Adrenal gland (tissue), 9 donors: ENCODE measurements at regions not wholly inside any gene's neighbourhood (a gene's known extent, or its start where the extent isn't known, plus 50 kb on each side); places are given as distances from the start of the nearest gene placed in this dataset.
"Not testable (repeated sequence)": the region's sequence is repeated elsewhere in the genome, so short reads cannot be mapped to it uniquely, and the experiment has no call there.

Experiments used
- DNase-seq, 7 donors: peaks; one replicate each; pipeline ENCODE4 v3.0.0-alpha.2; 2019 to 2020
- H3K27ac ChIP-seq, 5 donors: fragments of 200-600 bp; sonication (generic) in 4 of 5; 1 replicate in 3 of 5; 2 replicates in 2 of 5; pipeline versions ENCODE4 v1.5.1 to v1.8.0; 2016 to 2020; ENCODE audit warnings: mild to moderate bottlenecking in 1 of 5
- H3K27me3 ChIP-seq: fragments of 200-600 bp; 2 replicates; pipeline ENCODE4 v1.8.0; 2021
- H3K36me3 ChIP-seq, 2 donors: fragments of 200-600 bp; replicated peaks in 1 of 2; 1 replicate in 1 of 2; 2 replicates in 1 of 2; pipeline versions ENCODE4 v1.5.1 to v1.8.0; 2018 to 2022
- H3K4me1 ChIP-seq, 2 donors: fragments of 200-600 bp; replicated peaks in 1 of 2; 1 replicate in 1 of 2; 2 replicates in 1 of 2; pipeline versions ENCODE4 v1.5.1 to v1.8.0; 2018 to 2021
- H3K4me3 ChIP-seq, 4 donors: fragments of 200-600 bp; sonication (generic) in 3 of 4; one replicate each; pipeline ENCODE4 v1.5.1; 2016 to 2018
- H3K9me3 ChIP-seq, 3 donors: fragments of 200-600 bp; sonication (generic) in 1 of 3; replicated peaks in 1 of 3; 1 replicate in 2 of 3; 2 replicates in 1 of 3; pipeline versions ENCODE4 v1.5.1 to v1.8.0; 2016 to 2021
- POLR2A ChIP-seq, 2 donors: fragments of 450-650 bp; IDR thresholded peaks; one replicate each; pipeline ENCODE4 v1.6.1; 2017; ENCODE audit warnings: antibody characterized with exemption in 2 of 2, mild to moderate bottlenecking in 2 of 2, moderate library complexity in 1 of 2
- WGBS, 4 donors: extraction: QIAGEN DNeasy Blood & Tissue Kit in 2 of 4; methylation state at CpG; one replicate each; pipeline versions ENCODE4 v1.1.5 to v1.1.7; 2013 to 2017; 5-methylcytosine and 5-hydroxymethylcytosine counted together
- intact Hi-C, 2 donors: fragments of 100-400 bp; cut with DNase I; formaldehyde crosslinking; loops; one replicate each; pipeline versions ENCODE4 v1.14.1 to v1.15.0; 2022 to 2023
- TF ChIP-seq, protein P1 (sequence below), 6 experiments: fragments of 450-650 bp in 4 of 6; fragments of 200-600 bp in 2 of 6; sonication (generic) in 1 of 6; IDR thresholded peaks; 1 replicate in 5 of 6; 2 replicates in 1 of 6; pipeline versions ENCODE4 v1.5.1 to v1.8.0; 2016 to 2021; ENCODE audit warnings: antibody characterized with exemption in 6 of 6, mild to moderate bottlenecking in 2 of 6, moderate library complexity in 1 of 6
- donor health status: healthy with polysubstance abuse.
- donor health status: Bipolar disorder and iron deficiency.
- donor health status: DM: yes; HTN: yes; CAD: no.
- donor health status: DM: no; HTN: no; CAD: no.
- donor health status: DM: no; HTN: no; CAD: no.

DNA sequence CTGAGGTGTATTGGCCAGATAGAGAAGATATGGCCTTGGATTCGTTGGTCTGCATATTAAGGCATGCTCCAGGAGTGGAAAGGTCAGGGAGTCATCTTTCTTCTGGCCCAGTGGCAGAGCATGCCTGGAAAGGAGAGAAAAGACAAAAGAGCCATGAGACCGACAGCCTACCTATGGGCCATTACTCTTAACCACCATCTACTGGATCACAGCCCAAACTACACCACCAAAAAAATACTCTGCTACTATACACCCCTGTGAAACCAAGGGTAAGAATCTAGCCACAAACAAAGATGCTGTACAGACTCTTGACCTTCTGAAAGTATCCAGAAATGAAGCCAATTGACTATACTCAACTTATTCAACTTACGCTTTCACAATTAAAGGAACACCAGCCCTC lies 96.1 kb upstream of the PLSCR5 start:
- H3K36me3 ChIP-seq, result no peaks in the 10 kb centered on the region
- no peak overlapping the region for H3K4me3 ChIP-seq
- 57 to 71% (median 66%) methylated on average over 3 of the region's 3 CpGs for WGBS, 4 donors
- H3K27me3 ChIP-seq, result no peaks in the 10 kb centered on the region
- DNase-seq, result no peak
- H3K4me1 ChIP-seq, result no peaks in the 10 kb centered on the region
- H3K27ac ChIP-seq, result no peak overlapping the region
- TF ChIP-seq, protein P1, sequence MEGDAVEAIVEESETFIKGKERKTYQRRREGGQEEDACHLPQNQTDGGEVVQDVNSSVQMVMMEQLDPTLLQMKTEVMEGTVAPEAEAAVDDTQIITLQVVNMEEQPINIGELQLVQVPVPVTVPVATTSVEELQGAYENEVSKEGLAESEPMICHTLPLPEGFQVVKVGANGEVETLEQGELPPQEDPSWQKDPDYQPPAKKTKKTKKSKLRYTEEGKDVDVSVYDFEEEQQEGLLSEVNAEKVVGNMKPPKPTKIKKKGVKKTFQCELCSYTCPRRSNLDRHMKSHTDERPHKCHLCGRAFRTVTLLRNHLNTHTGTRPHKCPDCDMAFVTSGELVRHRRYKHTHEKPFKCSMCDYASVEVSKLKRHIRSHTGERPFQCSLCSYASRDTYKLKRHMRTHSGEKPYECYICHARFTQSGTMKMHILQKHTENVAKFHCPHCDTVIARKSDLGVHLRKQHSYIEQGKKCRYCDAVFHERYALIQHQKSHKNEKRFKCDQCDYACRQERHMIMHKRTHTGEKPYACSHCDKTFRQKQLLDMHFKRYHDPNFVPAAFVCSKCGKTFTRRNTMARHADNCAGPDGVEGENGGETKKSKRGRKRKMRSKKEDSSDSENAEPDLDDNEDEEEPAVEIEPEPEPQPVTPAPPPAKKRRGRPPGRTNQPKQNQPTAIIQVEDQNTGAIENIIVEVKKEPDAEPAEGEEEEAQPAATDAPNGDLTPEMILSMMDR (IDR thresholded peaks at IDR 0.05), result no peak
- TF ChIP-seq POLR2A (IDR thresholded peaks at IDR 0.05), result no peak
- intact Hi-C loops, result no loop called here
- H3K9me3 ChIP-seq, result no peaks in the 10 kb centered on the region

DNA sequence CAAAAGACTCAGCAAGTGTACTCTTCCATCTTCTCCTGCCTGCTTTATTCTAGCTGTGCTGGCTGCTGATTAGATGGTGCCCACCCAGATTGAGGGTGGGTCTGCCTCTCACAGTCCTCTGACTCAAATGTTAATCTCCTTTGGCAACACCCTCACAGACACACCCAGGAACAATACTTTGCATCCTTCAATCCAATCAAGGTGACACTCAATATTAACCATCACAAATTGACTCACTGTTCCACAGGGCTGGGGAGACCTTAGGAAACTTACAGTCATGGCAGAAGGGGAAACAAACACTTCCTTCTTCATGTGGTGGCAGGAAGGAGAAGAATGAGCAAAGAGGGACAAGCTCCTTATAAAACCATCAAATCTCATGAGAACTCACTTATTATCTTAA lies 94.9 kb upstream of the PLSCR5 start:
- H3K4me1 ChIP-seq, H3K27ac ChIP-seq, intact Hi-C loops, H3K36me3 ChIP-seq, H3K27me3 ChIP-seq, H3K9me3 ChIP-seq, DNase-seq, H3K4me3 ChIP-seq: not testable (repeated sequence)

DNA sequence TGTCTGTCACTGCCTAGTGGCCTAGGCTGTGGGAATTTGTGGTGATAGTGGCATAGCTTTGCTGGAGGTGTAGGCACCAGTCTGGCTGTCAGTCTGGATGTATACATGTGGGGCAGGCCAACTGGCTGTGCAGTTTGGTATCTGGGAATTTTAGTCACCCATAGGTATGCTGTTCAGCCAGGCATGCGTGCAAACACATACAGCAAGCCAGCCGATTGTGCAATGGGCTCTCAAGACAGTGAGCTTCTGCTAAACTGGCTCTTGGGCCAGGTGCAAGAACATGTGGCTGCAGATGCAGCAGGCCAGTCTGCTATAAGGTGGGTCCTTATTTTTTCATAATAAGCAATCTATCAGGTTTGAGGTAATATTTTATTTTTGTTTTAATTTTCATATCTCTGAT lies 87.1 kb upstream of the PLSCR5 start:
- intact Hi-C loops, result no loop called here
- Histone ChIP-seq H3K4me1 (no peaks in the 10 kb centered on the region), H3K27ac (no peak overlapping the region), H3K36me3 (no peaks in the 10 kb centered on the region), H3K4me3 (no peak overlapping the region), H3K27me3 (no peaks in the 10 kb centered on the region), H3K9me3 (no peaks in the 10 kb centered on the region)
- 83 to 90% (median 87%) methylated on average over 2 of the region's 2 CpGs for WGBS, 4 donors
- no peak for DNase-seq
- TF ChIP-seq, protein P1 (IDR thresholded peaks at IDR 0.05), result no peak
- no peak for TF ChIP-seq POLR2A (IDR thresholded peaks at IDR 0.05)

DNA sequence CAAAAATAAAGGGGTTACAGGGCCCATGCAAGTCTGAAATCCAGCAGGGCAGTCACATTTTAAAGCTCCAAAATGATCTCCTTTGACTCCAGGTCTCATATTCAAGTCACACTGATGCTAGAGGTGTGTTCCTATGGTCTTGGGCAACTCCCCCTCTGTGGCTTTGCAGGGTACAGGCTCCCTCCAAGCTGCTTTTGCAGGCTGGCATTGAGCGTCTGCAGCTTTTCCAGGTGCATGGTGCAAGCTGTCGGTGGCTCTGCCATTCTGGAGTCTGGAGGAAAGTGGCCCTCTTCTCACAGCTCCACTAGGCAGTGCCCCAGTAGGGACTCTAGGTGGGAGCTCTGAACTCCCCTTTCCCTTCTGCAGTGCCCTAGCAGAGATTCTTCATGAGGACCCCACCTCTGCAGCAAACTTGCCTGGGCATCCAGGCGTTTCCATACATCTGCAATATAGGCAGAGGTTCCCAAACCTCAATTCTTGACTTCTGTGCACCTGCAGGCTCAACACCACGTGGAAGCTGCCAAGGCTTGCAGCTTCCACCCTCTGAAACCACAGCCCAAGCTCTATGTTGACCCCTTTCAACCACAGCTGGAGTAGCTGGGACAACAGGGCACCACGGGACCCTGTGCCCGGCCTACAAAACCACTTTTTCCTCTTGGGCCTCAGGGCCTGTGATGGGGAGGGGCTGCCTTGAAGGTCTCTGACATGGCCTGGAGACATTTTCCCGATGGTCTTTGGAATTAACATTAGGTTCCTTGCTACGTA lies 80.1 kb upstream of the PLSCR5 start:
- H3K27ac ChIP-seq, result no peak overlapping the region
- H3K27me3 ChIP-seq, result no peaks in the 10 kb centered on the region
- no peaks in the 10 kb centered on the region for H3K9me3 ChIP-seq
- no peak overlapping the region for H3K4me3 ChIP-seq
- no peak for TF ChIP-seq POLR2A (IDR thresholded peaks at IDR 0.05)
- TF ChIP-seq, protein P1 (IDR thresholded peaks at IDR 0.05), result no peak
- H3K36me3 ChIP-seq, result no peaks in the 10 kb centered on the region
- intact Hi-C loops, result no loop called here
- DNase-seq, result no peak
- no peaks in the 10 kb centered on the region for H3K4me1 ChIP-seq
- 58 to 68% (median 66%) methylated on average over 6 to 8 of the region's 8 CpGs for WGBS, 4 donors

DNA sequence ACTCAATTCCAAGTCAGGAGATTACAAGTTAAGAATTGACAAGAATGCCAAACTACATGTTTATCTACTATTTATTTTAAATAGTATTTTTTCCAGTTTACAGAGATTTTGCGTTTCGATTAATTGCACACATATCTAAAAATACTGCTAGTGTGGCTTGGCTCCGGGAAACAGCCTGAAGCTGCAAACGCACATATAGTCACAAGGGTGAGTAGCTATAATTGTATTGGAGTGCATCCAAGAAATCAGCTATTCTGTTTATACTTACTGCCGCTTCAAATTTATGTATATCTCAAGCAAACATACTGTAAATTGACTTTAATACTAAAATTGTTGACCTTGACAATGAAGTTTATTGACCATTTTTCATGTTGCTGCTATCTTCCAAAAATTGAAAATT lies 77.0 kb upstream of the PLSCR5 start:
- no peak for DNase-seq
- Histone ChIP-seq H3K36me3 (no peaks in the 10 kb centered on the region), H3K27me3 (no peaks in the 10 kb centered on the region), H3K9me3 (no peaks in the 10 kb centered on the region), H3K4me3 (no peak overlapping the region), H3K27ac (no peak overlapping the region), H3K4me1 (no peaks in the 10 kb centered on the region)
- WGBS, 4 donors, result 46 to 62% (median 53%) methylated on average over 5 of the region's 5 CpGs
- intact Hi-C loops, result no loop called here
- no peak for TF ChIP-seq POLR2A (IDR thresholded peaks at IDR 0.05)
- TF ChIP-seq, protein P1 (IDR thresholded peaks at IDR 0.05), result no peak
